HepG2 (cell line): ENCODE measurements at regions not wholly inside any gene's neighbourhood (a gene's known extent, or its start where the extent isn't known, plus 50 kb on each side); places are given as distances from the start of the nearest gene placed in this dataset.

ENCODE experiments used
- ATAC-seq: fragments of 200-7000 bp; cut with Tn5 transposase; 3 replicates; pipeline ENCODE4 v1.9.1; 2020; ENCODE audit warnings: mild to moderate bottlenecking, moderate library complexity
- BruUV-seq: library from RNA; stranded (reverse); fragments of 400-500 nt; replicated peaks from 2 replicates; lab custom pipeline; 2021; lab: Mats Ljungman, UMichigan
- CTCF ChIA-PET: fragments of 300-600 bp; formaldehyde crosslinking; extraction: SDS; loops from one replicate; lab custom pipeline; 2021; ENCODE audit warnings: low total read pairs, inconsistent platforms, low intra/inter-chr PET ratio; lab: Yijun Ruan, JAX
- POLR2A ChIA-PET: fragments of 350-600 bp; sonication (Branson Sonifier 250); formaldehyde crosslinking; loops from one replicate; lab custom pipeline; 2020; ENCODE audit warnings: antibody characterized with exemption, inconsistent platforms; lab: Yijun Ruan, JAX
- DNase-seq: peaks from one replicate; pipeline ENCODE4 v3.0.0-alpha.2; 2015; ENCODE audit warnings: low spot score
- FAIRE-seq: peaks from 3 replicates; lab custom pipeline; 2011; peaks lifted over from hg19 to GRCh38; lab: Jason Lieb, UNC
- H2AFZ ChIP-seq: one replicate; pipeline ENCODE4 v1.6.1; 2011; ENCODE audit warnings: low read length, inconsistent platforms
- H3K27ac ChIP-seq: fragments of 300-600 bp; 3 replicates; pipeline ENCODE4 v1.8.0; 2011; ENCODE audit warnings: mixed run types, mild to moderate bottlenecking, mixed read lengths, low read length, inconsistent platforms; ENCODE audit not compliant: insufficient read depth; ENCODE audit errors: extremely low read length
- H3K27me3 ChIP-seq, 2 experiments: fragments of 200-600 bp in 1 of 2; 2 replicates in 1 of 2; 3 replicates in 1 of 2; pipeline versions ENCODE4 v1.6.0 to v1.8.0; 2011; ENCODE audit warnings: low read length in 2 of 2, mild to moderate bottlenecking in 2 of 2, moderate library complexity in 2 of 2, inconsistent platforms in 1 of 2; ENCODE audit not compliant: insufficient read depth in 2 of 2, control insufficient read depth in 1 of 2
- H3K36me3 ChIP-seq, 2 experiments: fragments of 200-600 bp in 1 of 2; replicated peaks in 1 of 2; 2 replicates in 1 of 2; 3 replicates in 1 of 2; pipeline versions ENCODE4 v1.5.1 to v1.8.0; 2011; ENCODE audit warnings: low read length in 2 of 2, inconsistent platforms in 1 of 2; ENCODE audit not compliant: insufficient read depth in 2 of 2, control insufficient read depth in 1 of 2
- H3K4me1 ChIP-seq: 2 replicates; pipeline ENCODE4 v1.5.1; 2012; ENCODE audit warnings: low read length, inconsistent platforms; ENCODE audit not compliant: insufficient read depth
- H3K4me2 ChIP-seq: 2 replicates; pipeline ENCODE4 v1.6.0; 2011; ENCODE audit warnings: low read depth, low read length, inconsistent platforms
- H3K4me3 ChIP-seq, 3 experiments: fragments of 200-600 bp in 1 of 3; sonication (generic), shearing (Covaris generic) in 1 of 3; replicated peaks in 1 of 3; 2 replicates each; pipeline ENCODE4 v1.5.1; 2011 to 2016; ENCODE audit warnings: low read length in 3 of 3, inconsistent platforms in 2 of 3, low read depth in 2 of 3, mild to moderate bottlenecking in 2 of 3, control low read depth in 1 of 3, mixed read lengths in 1 of 3; ENCODE audit not compliant: insufficient read depth in 1 of 3
- H3K79me2 ChIP-seq: one replicate; pipeline ENCODE4 v1.6.1; 2011; ENCODE audit warnings: low read length, inconsistent platforms; ENCODE audit not compliant: insufficient read depth
- H3K9ac ChIP-seq: 2 replicates; pipeline ENCODE4 v1.6.0; 2011; ENCODE audit warnings: mild to moderate bottlenecking, low read depth, low read length, inconsistent platforms; ENCODE audit not compliant: insufficient read depth
- H3K9me3 ChIP-seq: 2 replicates; pipeline ENCODE4 v1.5.1; 2012; ENCODE audit warnings: mild to moderate bottlenecking, low read length
- H4K20me1 ChIP-seq: 2 replicates; pipeline ENCODE4 v1.6.0; 2011; ENCODE audit warnings: inconsistent platforms, mild to moderate bottlenecking, low read length, moderate library complexity; ENCODE audit not compliant: insufficient read depth
- ATF7 ChIP-seq, 2 experiments: fragments of 450-650 bp in 1 of 2; sonication (generic) in 1 of 2; formaldehyde crosslinking in 1 of 2; IDR thresholded peaks; 2 replicates each; pipeline versions ENCODE4 v1.4.0 to v1.6.1; 2016 to 2020; ENCODE audit warnings: antibody characterized with exemption in 1 of 2, mild to moderate bottlenecking in 1 of 2, missing genetic modification reagents in 1 of 2
- BHLHE40 ChIP-seq: IDR thresholded peaks from 2 replicates; pipeline ENCODE4 v1.6.1; 2011; ENCODE audit warnings: low read length, improper control_type of control experiment
- BORCS8-MEF2B ChIP-seq: sonication (generic); formaldehyde crosslinking; IDR thresholded peaks from 2 replicates; pipeline ENCODE4 v1.8.0; 2022; ENCODE audit warnings: mild to moderate bottlenecking, missing genetic modification reagents
- CBX1 ChIP-seq: IDR thresholded peaks from one replicate; pipeline ENCODE4 v1.6.1; 2016; ENCODE audit warnings: antibody characterized with exemption, low read depth
- KDM1A ChIP-seq: IDR thresholded peaks from 2 replicates; pipeline ENCODE4 v1.6.1; 2016; ENCODE audit warnings: missing compliant biosample characterization
- PCBP2 ChIP-seq: fragments of 200-400 bp; formaldehyde crosslinking; optimal IDR thresholded peaks from 2 replicates; pipeline ENCODE3; 2018; ENCODE audit warnings: low read length, low read depth; ENCODE audit not compliant: poor library complexity, severe bottlenecking
- RFX3 ChIP-seq: IDR thresholded peaks from 2 replicates; pipeline ENCODE4 v1.6.1; 2016; ENCODE audit warnings: missing biosample characterization, missing genetic modification reagents
- TFDP2 ChIP-seq: sonication (generic); formaldehyde crosslinking; IDR thresholded peaks from 2 replicates; pipeline ENCODE4 v1.4.0; 2020; ENCODE audit warnings: missing genetic modification reagents
- XBP1 ChIP-seq: sonication (generic); formaldehyde crosslinking; IDR thresholded peaks from 2 replicates; pipeline ENCODE4 v1.5.0; 2020; ENCODE audit warnings: missing genetic modification reagents
- ZFP62 ChIP-seq: sonication (generic); formaldehyde crosslinking; IDR thresholded peaks from 2 replicates; pipeline ENCODE4 v1.4.0; 2020; ENCODE audit warnings: missing genetic modification reagents
- ZMAT5 ChIP-seq: sonication (generic); formaldehyde crosslinking; IDR thresholded peaks from 2 replicates; pipeline ENCODE4 v1.5.0; 2020; ENCODE audit warnings: mild to moderate bottlenecking, low read depth, missing genetic modification reagents, borderline replicate concordance
- ZNF253 ChIP-seq: sonication (generic); formaldehyde crosslinking; IDR thresholded peaks from 2 replicates; pipeline ENCODE4 v1.8.0; 2022; ENCODE audit warnings: mild to moderate bottlenecking, missing genetic modification reagents, borderline replicate concordance
- ZNF510 ChIP-seq: sonication (generic); formaldehyde crosslinking; IDR thresholded peaks from 2 replicates; pipeline ENCODE4 v1.4.0; 2020; ENCODE audit warnings: low read depth, mild to moderate bottlenecking, missing genetic modification reagents
- WGBS: methylation state at CpG from one replicate; pipeline ENCODE4 v1.1.6; 2017; ENCODE audit warnings: low lambda C conversion rate; 5-methylcytosine and 5-hydroxymethylcytosine counted together
- in situ Hi-C: cut with HindIII; loops from 2 replicates; pipeline ENCODE4 v1.10.0; 2017; ENCODE audit warnings: low pct_unique_long_range_greater_than_20kb; ENCODE audit not compliant: extremely low pct_ligation_motif_present
- intact Hi-C: fragments of 100-400 bp; cut with micrococcal nuclease; formaldehyde crosslinking; loops from one replicate; pipeline ENCODE4 v1.10.0; 2022; ENCODE audit not compliant: unreplicated experiment
- TF ChIP-seq, protein P1 (sequence below): sonication (generic); formaldehyde crosslinking; IDR thresholded peaks from 2 replicates; pipeline ENCODE4 v1.8.1; 2023; ENCODE audit warnings: mild to moderate bottlenecking, missing genetic modification reagents, borderline replicate concordance
- TF ChIP-seq, protein P2 (sequence below): sonication (generic); formaldehyde crosslinking; IDR thresholded peaks from 2 replicates; pipeline ENCODE4 v1.5.1; 2020; ENCODE audit warnings: missing genetic modification reagents, mild to moderate bottlenecking, borderline replicate concordance

DNA sequence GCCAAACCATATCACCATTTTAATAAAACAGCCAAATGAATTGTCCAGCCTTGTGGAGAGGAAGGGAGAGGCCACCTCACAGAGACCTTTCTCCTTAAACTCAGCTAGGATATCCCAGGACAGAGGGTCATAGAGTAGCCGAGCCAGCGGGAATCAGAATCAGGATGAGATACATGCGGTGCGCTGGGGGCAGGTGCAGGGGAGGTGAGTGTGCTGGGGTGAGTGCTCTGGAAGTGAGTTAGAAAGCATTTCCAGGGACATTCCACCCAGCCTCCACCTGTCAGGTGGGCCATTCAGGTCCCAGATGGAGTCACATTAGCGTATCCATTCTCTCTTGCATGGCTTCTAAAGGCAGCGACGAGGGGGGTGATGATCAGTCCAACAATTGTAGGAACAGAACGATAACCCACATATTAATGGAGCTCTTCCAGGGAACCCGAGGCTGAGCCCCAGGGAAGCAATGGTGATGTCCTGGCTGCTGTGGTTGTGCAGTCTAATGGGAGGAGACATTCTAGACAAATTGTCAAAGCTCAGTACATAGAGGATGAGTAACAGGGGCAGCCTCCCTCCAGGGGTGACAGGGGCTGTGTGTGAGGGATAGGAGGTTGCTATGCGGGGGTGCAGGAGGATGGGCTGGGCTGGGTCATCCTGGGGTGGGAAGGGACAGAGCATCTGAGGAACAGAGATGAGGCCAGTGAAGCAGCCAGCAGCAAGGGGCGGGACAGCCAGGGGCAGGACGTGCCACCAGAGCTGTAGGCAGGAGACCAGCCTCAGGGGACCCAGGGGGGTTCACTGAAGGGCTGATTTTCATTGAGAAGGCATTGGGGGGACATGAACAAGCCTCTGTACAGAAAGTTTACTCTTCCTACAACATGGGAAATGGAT, 88.7 kb upstream of the FRMD1 start:
- Histone ChIP-seq H3K4me3 (no peak overlapping the region), H3K27ac (no peak overlapping the region), H3K4me1 (no peaks in the 10 kb centered on the region), H3K79me2 (no peaks in the 10 kb centered on the region), H3K9me3 (no peaks in the 10 kb centered on the region), H3K36me3 (no peaks in the 10 kb centered on the region), H4K20me1 (no peaks in the 10 kb centered on the region), H3K27me3 (peaks cover 0 to 8% of the 10 kb centered on the region in 2 experiments; a peak in 2 of 5 replicates), H2AFZ (no peak overlapping the region), H3K9ac (no peak overlapping the region), H3K4me2 (no peak overlapping the region)
- ATAC-seq: no peak
- 56% methylated on average over 12 of the region's 12 CpGs for WGBS
- FAIRE-seq: no peak
- intact Hi-C loops: no loop called here
- POLR2A ChIA-PET: no interaction called here
- in situ Hi-C loops: no loop called here
- CTCF ChIA-PET: no interaction called here
- TF ChIP-seq ZNF253 (CRISPR knock-in tag) (no peak), ZFP62 (no peak), ATF7 (IDR thresholded peaks at IDR 0.05) (no peak), ATF7 (CRISPR knock-in tag; IDR thresholded peaks at IDR 0.05) (no peak)
- BruUV-seq: no TSS peak
- DNase-seq: no peak

DNA sequence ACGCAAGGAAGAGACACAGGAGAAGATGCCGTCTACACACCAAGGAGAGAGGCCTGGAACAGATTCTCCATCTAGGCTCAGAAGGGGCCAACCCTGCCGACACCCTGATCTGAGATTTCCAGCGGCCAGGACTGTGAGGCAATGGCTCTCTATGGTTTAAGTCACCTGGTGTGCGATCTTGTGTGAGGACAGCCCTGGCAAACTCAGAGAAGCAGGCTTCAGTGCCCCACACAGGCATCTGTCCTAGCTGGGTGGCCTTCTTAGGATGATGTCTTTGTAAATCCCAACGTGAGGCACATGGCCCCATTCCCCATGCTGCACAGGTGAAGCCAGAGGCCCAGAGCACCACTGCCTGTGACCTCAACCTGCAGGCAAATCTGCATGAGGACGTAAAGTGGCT, 87.6 kb upstream of the FRMD1 start:
- POLR2A ChIA-PET: no interaction called here
- TF ChIP-seq BORCS8-MEF2B (no peak), RFX3 (CRISPR knock-in tag) (no peak), TFDP2 (CRISPR knock-in tag) (no peak), XBP1 (CRISPR knock-in tag) (no peak), CBX1 (no peak), ZMAT5 (CRISPR knock-in tag) (no peak), KDM1A (no peak), PCBP2 (no peak), ZNF510 (CRISPR knock-in tag) (no peak), BHLHE40 (no peak)
- TF ChIP-seq, protein P1, sequence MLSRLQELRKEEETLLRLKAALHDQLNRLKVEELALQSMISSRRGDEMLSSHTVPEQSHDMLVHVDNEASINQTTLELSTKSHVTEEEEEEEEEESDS (CRISPR knock-in tag): no peak
- TF ChIP-seq, protein P2, sequence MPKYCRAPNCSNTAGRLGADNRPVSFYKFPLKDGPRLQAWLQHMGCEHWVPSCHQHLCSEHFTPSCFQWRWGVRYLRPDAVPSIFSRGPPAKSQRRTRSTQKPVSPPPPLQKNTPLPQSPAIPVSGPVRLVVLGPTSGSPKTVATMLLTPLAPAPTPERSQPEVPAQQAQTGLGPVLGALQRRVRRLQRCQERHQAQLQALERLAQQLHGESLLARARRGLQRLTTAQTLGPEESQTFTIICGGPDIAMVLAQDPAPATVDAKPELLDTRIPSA (CRISPR knock-in tag): no peak

More for the DNA sequence above, 87.6 kb upstream of the FRMD1 start:
- Histone ChIP-seq H3K27me3 (peaks cover 0 to 12% of the 10 kb centered on the region in 2 experiments; a peak in 2 of 5 replicates), H2AFZ (no peak overlapping the region), H3K9ac (no peak overlapping the region), H3K4me3 (no peak overlapping the region), H3K4me2 (no peak overlapping the region), H3K79me2 (no peaks in the 10 kb centered on the region), H3K27ac (no peak overlapping the region), H4K20me1 (no peaks in the 10 kb centered on the region), H3K9me3 (no peaks in the 10 kb centered on the region), H3K36me3 (no peaks in the 10 kb centered on the region), H3K4me1 (no peaks in the 10 kb centered on the region)
- CTCF ChIA-PET: no interaction called here
- ATAC-seq: no peak
- intact Hi-C loops: no loop called here
- no peak for DNase-seq
- in situ Hi-C loops: no loop called here
- WGBS: 41% methylated on average over 6 of the region's 7 CpGs
- BruUV-seq: no TSS peak
- FAIRE-seq: no peak
